GM12892 (cell line): ENCODE measurements at regions not wholly inside any gene's neighbourhood (a gene's known extent, or its start where the extent isn't known, plus 50 kb on each side); places are given as distances from the start of the nearest gene placed in this dataset.

ENCODE experiments used
- POLR2A ChIP-seq: IDR thresholded peaks from 2 replicates; pipeline ENCODE4 v1.6.1; 2011; ENCODE audit warnings: low read depth, low read length, control low read depth
- POLR2AphosphoS5 ChIP-seq: IDR thresholded peaks from 2 replicates; pipeline ENCODE4 v1.6.1; 2011; ENCODE audit warnings: low read depth, low read length, control low read depth
- TAF1 ChIP-seq: IDR thresholded peaks from 2 replicates; pipeline ENCODE4 v1.6.1; 2011; ENCODE audit warnings: low read depth, mild to moderate bottlenecking, control low read depth, low read length, borderline replicate concordance

GRCh38 chr3:104523136-104523535 is 843.6 kb upstream of the ALCAM start:
- TF ChIP-seq POLR2A, result no peak
- no peak for TF ChIP-seq POLR2AphosphoS5
- TF ChIP-seq TAF1, result no peak
